BJ (cell line): ENCODE measurements at regions not wholly inside any gene's neighbourhood (a gene's known extent, or its start where the extent isn't known, plus 50 kb on each side); places are given as distances from the start of the nearest gene placed in this dataset.

Experiments
- CTCF ChIA-PET: fragments of 350-600 bp; formaldehyde crosslinking; extraction: SDS; loops from one replicate; lab custom pipeline; 2021; ENCODE audit warnings: antibody characterized with exemption, inconsistent platforms; lab: Yijun Ruan, JAX
- POLR2A ChIA-PET: fragments of 300-600 bp; sonication (Branson Sonifier 250); formaldehyde crosslinking; extraction: SDS; loops from one replicate; lab custom pipeline; 2021; ENCODE audit warnings: antibody characterized with exemption; lab: Charles Lee
- DNase-seq: peaks from one replicate; pipeline ENCODE4 v3.0.0-alpha.2; 2011; ENCODE audit warnings: low read depth
- H3K27me3 ChIP-seq: 2 replicates; pipeline ENCODE4 v1.6.0; 2011; ENCODE audit warnings: low read length; ENCODE audit not compliant: control insufficient read depth, insufficient read depth
- H3K36me3 ChIP-seq: 2 replicates; pipeline ENCODE4 v1.5.1; 2011; ENCODE audit warnings: low read length; ENCODE audit not compliant: control insufficient read depth, insufficient read depth
- H3K4me3 ChIP-seq: 2 replicates; pipeline ENCODE4 v1.5.1; 2011; ENCODE audit warnings: low read depth, mild to moderate bottlenecking, control low read depth, low read length
- CTCF ChIP-seq: IDR thresholded peaks from 2 replicates; pipeline ENCODE4 v1.5.1; 2011; ENCODE audit warnings: low read depth, mild to moderate bottlenecking, control low read depth, inconsistent platforms, low read length, moderate library complexity; ENCODE audit not compliant: insufficient read depth

GRCh38 chr20:1718604-1719384 is 61.2 kb upstream of the SIRPG start:
- Histone ChIP-seq H3K27me3 (no peaks in the 10 kb centered on the region), H3K36me3 (no peaks in the 10 kb centered on the region), H3K4me3 (no peak overlapping the region)
- peak; percentile 92 for DNase-seq
- CTCF ChIA-PET, result no interaction called here
- no peak for TF ChIP-seq CTCF
- POLR2A ChIA-PET, result no interaction called here

GRCh38 chr20:1712634-1713624 is 55.4 kb upstream of the SIRPG start:
- Histone ChIP-seq H3K36me3 (no peaks in the 10 kb centered on the region), H3K4me3 (no peak overlapping the region), H3K27me3 (peaks cover 9% of the 10 kb centered on the region)
- POLR2A ChIA-PET, result no interaction called here
- no peak for TF ChIP-seq CTCF
- CTCF ChIA-PET, result no interaction called here
- DNase-seq, result no peak

DNA sequence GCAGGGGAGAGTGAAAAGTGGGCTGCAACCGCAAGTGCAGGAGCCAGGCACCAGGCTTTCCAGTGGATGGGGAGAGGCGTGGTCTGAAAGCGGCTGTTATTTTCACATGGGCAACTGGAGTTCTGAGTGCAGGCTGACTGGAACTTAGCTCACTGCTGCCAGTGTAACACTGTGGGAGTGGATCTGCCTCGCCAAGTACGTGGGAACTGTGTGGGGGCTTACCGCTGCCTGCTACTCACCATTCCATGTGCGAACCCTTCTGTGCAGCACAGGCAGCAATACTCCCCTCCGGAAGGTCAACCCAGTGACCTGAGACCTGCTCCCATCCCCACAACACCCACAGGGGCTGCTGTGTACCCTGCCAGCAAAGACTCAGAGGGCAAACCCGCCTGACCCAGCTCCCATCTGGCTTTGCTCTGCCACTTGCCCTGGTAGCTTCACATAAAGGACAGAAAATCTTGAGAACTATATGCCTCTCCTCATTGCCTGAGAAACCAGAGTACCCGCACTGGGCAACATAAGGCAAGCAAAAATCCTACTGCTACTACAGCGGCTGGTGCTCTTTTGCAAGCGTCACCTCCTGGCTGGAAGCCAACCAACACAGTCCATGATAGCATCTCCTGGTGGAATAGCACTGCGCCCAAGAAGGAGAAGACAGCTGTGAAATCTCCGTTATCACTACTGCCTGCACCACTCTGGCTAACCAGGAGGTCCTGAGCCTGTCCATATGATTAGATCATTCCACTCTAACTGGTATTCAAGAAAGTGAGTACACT is 54.4 kb upstream of the SIRPG start:
- ChIA-PET POLR2A (no interaction called here), CTCF (no interaction called here)
- peaks cover 9% of the 10 kb centered on the region for H3K27me3 ChIP-seq
- DNase-seq, result no peak
- no peak for TF ChIP-seq CTCF
- H3K4me3 ChIP-seq, result no peak overlapping the region
- no peaks in the 10 kb centered on the region for H3K36me3 ChIP-seq

GRCh38 chr20:1711266-1711665 is 53.7 kb upstream of the SIRPG start:
- no peak for DNase-seq
- POLR2A ChIA-PET, result no interaction called here
- CTCF ChIA-PET, result interaction anchor here (0.7 kb wide), 1 partner anchor 13 kb away, joined by 3 read pairs; no protein-coding TSS in a partner anchor
- H3K27me3 ChIP-seq, result peaks cover 9% of the 10 kb centered on the region
- H3K4me3 ChIP-seq, result no peak overlapping the region
- no peak for TF ChIP-seq CTCF
- no peaks in the 10 kb centered on the region for H3K36me3 ChIP-seq

DNA sequence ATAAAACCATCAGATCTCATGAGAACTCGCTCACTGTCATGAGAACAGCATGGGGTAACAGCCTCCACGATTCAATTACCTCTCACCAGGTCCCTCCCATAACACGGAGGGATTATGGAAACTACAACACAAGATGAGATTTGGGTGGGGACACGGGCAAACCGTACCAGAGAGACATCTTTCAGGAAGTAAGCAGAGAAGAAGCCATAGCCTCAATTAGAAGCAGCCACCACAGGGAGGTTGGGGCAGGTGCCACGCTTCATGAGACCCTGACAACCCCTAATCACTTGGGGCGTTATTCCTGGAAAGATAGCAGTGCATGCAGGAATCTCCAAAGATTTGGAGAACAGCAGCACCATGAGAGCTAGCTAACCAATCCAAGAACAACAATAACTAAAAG is 52.9 kb upstream of the SIRPG start:
- ChIA-PET POLR2A (no interaction called here), CTCF (interaction anchor here (0.7 kb wide), 1 partner anchor 13 kb away, joined by 3 read pairs; no protein-coding TSS in a partner anchor)
- DNase-seq, result no peak
- H3K27me3 ChIP-seq, result peaks cover 9% of the 10 kb centered on the region
- H3K4me3 ChIP-seq, result no peak overlapping the region
- no peaks in the 10 kb centered on the region for H3K36me3 ChIP-seq
- no peak for TF ChIP-seq CTCF
